Osteoblast (primary cell): ENCODE measurements at regions not wholly inside any gene's neighbourhood (a gene's known extent, or its start where the extent isn't known, plus 50 kb on each side); places are given as distances from the start of the nearest gene placed in this dataset.

Experiments used
- DNase-seq: peaks from one replicate; pipeline ENCODE4 v3.0.0; 2011; ENCODE audit warnings: low spot score, mixed read lengths; ENCODE audit not compliant: insufficient read length; ENCODE audit errors: missing footprints
- H2AFZ ChIP-seq: 2 replicates; pipeline ENCODE4 v1.6.0; 2011; ENCODE audit warnings: mild to moderate bottlenecking, low read length
- H3K27ac ChIP-seq: 2 replicates; pipeline ENCODE4 v1.5.1; 2011; ENCODE audit warnings: mild to moderate bottlenecking, low read depth, low read length, moderate library complexity
- H3K27me3 ChIP-seq: 2 replicates; pipeline ENCODE4 v1.6.0; 2012; ENCODE audit warnings: mild to moderate bottlenecking, control low read depth, inconsistent platforms, low read length, moderate library complexity; ENCODE audit not compliant: insufficient read depth
- H3K36me3 ChIP-seq: 2 replicates; pipeline ENCODE4 v1.5.1; 2011; ENCODE audit warnings: mild to moderate bottlenecking, low read length, control low read depth, moderate library complexity; ENCODE audit not compliant: insufficient read depth
- H3K4me1 ChIP-seq: 2 replicates; pipeline ENCODE4 v1.5.1; 2011; ENCODE audit warnings: mild to moderate bottlenecking, low read length, control low read depth, moderate library complexity; ENCODE audit not compliant: insufficient read depth
- H3K4me2 ChIP-seq: 2 replicates; pipeline ENCODE4 v1.6.0; 2011; ENCODE audit warnings: mild to moderate bottlenecking, low read length; ENCODE audit not compliant: insufficient read depth
- H3K4me3 ChIP-seq: fragments of 200-600 bp; sonication (generic); 3 replicates; pipeline ENCODE4 v1.5.1; 2012; ENCODE audit warnings: mild to moderate bottlenecking, low read length, inconsistent platforms; ENCODE audit not compliant: insufficient read depth
- H3K79me2 ChIP-seq: 2 replicates; pipeline ENCODE4 v1.6.0; 2012; ENCODE audit warnings: mild to moderate bottlenecking, low read length, control low read depth, inconsistent platforms; ENCODE audit not compliant: insufficient read depth
- H3K9me3 ChIP-seq: 2 replicates; pipeline ENCODE4 v1.5.1; 2011; ENCODE audit warnings: low read depth, low read length, control low read depth
- H4K20me1 ChIP-seq: 2 replicates; pipeline ENCODE4 v1.6.0; 2012; ENCODE audit warnings: mild to moderate bottlenecking, low read length, control low read depth; ENCODE audit not compliant: insufficient read depth
- CTCF ChIP-seq: IDR thresholded peaks from 2 replicates; pipeline ENCODE4 v1.5.1; 2011; ENCODE audit warnings: mild to moderate bottlenecking, low read depth, low read length, moderate library complexity; ENCODE audit errors: extremely low read depth

GRCh38 chr18:60966876-60967275 lies 366.4 kb upstream of the CDH20 start:
- Histone ChIP-seq H3K9me3 (peaks cover 3% of the 10 kb centered on the region), H3K4me1 (no peaks in the 10 kb centered on the region), H4K20me1 (no peaks in the 10 kb centered on the region), H3K79me2 (no peaks in the 10 kb centered on the region), H2AFZ (no peak overlapping the region), H3K27me3 (no peaks in the 10 kb centered on the region), H3K4me3 (no peak overlapping the region), H3K4me2 (no peak overlapping the region), H3K27ac (no peak overlapping the region), H3K36me3 (no peaks in the 10 kb centered on the region)
- no peak for DNase-seq
- no peak for TF ChIP-seq CTCF

- H3K36me3 ChIP-seq: no peaks in the 10 kb centered on the region
- TF ChIP-seq CTCF: no peak
- H3K27me3 ChIP-seq: no peaks in the 10 kb centered on the region
- no peak overlapping the region for H3K27ac ChIP-seq
- no peak overlapping the region for H3K4me2 ChIP-seq
- no peak overlapping the region for H2AFZ ChIP-seq
- no peak overlapping the region for H3K4me3 ChIP-seq
- no peak for DNase-seq
- H3K4me1 ChIP-seq: no peaks in the 10 kb centered on the region
- no peaks in the 10 kb centered on the region for H4K20me1 ChIP-seq
- H3K79me2 ChIP-seq: no peaks in the 10 kb centered on the region
- H3K9me3 ChIP-seq: no peaks in the 10 kb centered on the region
Observed at GRCh38 chr18:60975420-60975819, 357.8 kb upstream of the CDH20 start.

GRCh38 chr18:60976976-60977375 lies 356.3 kb upstream of the CDH20 start:
- H3K4me2 ChIP-seq: no peak overlapping the region
- no peaks in the 10 kb centered on the region for H4K20me1 ChIP-seq
- no peak for DNase-seq
- H3K79me2 ChIP-seq: no peaks in the 10 kb centered on the region
- H3K4me1 ChIP-seq: peaks cover 3% of the 10 kb centered on the region
- H3K36me3 ChIP-seq: no peaks in the 10 kb centered on the region
- no peaks in the 10 kb centered on the region for H3K9me3 ChIP-seq
- TF ChIP-seq CTCF: no peak
- no peak overlapping the region for H2AFZ ChIP-seq
- H3K4me3 ChIP-seq: no peak overlapping the region
- no peak overlapping the region for H3K27ac ChIP-seq
- no peaks in the 10 kb centered on the region for H3K27me3 ChIP-seq

GRCh38 chr18:60978338-60978737 lies 354.9 kb upstream of the CDH20 start:
- no peak for TF ChIP-seq CTCF
- H3K79me2 ChIP-seq: no peaks in the 10 kb centered on the region
- no peaks in the 10 kb centered on the region for H4K20me1 ChIP-seq
- H3K36me3 ChIP-seq: no peaks in the 10 kb centered on the region
- no peaks in the 10 kb centered on the region for H3K9me3 ChIP-seq
- no peak for DNase-seq
- H3K27ac ChIP-seq: no peak overlapping the region
- H2AFZ ChIP-seq: no peak overlapping the region
- no peak overlapping the region for H3K4me2 ChIP-seq
- peaks cover 3% of the 10 kb centered on the region for H3K4me1 ChIP-seq
- no peaks in the 10 kb centered on the region for H3K27me3 ChIP-seq
- no peak overlapping the region for H3K4me3 ChIP-seq
